D721Med (cell line): ENCODE measurements at regions not wholly inside any gene's neighbourhood (a gene's known extent, or its start where the extent isn't known, plus 50 kb on each side); places are given as distances from the start of the nearest gene placed in this dataset.

Experiments
- DNase-seq: peaks from one replicate; pipeline ENCODE4 v3.0.0; 2011; ENCODE audit warnings: low spot score; ENCODE audit not compliant: insufficient read length
- FAIRE-seq: peaks from 2 replicates; lab custom pipeline; 2011; peaks lifted over from hg19 to GRCh38; lab: Jason Lieb, UNC
- CTCF ChIP-seq: IDR thresholded peaks from 2 replicates; pipeline ENCODE4 v1.5.1; 2012; ENCODE audit warnings: mild to moderate bottlenecking, control low read depth; ENCODE audit not compliant: insufficient read depth; ENCODE audit errors: missing control alignments

GRCh38 chr13:23947893-23948292 is 50.6 kb upstream of the C1QTNF9B start:
- DNase-seq (no peak), FAIRE-seq (no peak)
- TF ChIP-seq CTCF, result no peak

GRCh38 chr13:23949200-23949599 is 51.9 kb upstream of the C1QTNF9B start:
- no peak for TF ChIP-seq CTCF
- FAIRE-seq (no peak), DNase-seq (no peak)

GRCh38 chr13:23949736-23950135 is 52.4 kb upstream of the C1QTNF9B start:
- DNase-seq, result no peak
- TF ChIP-seq CTCF, result no peak

GRCh38 chr13:23950736-23951510 is 53.6 kb upstream of the C1QTNF9B start:
- FAIRE-seq (no peak), DNase-seq (no peak)
- TF ChIP-seq CTCF, result no peak

More at GRCh38 chr13:23949736-23950135, 52.4 kb upstream of the C1QTNF9B start:
- FAIRE-seq, result no peak

GRCh38 chr13:23952796-23953195 is 55.5 kb upstream of the C1QTNF9B start:
- FAIRE-seq, result no peak
- DNase-seq, result no peak
- TF ChIP-seq CTCF, result no peak

GRCh38 chr13:23953860-23954512 is 56.7 kb upstream of the C1QTNF9B start:
- no peak for TF ChIP-seq CTCF
- DNase-seq (no peak), FAIRE-seq (no peak)

- no peak for TF ChIP-seq CTCF
- FAIRE-seq (no peak), DNase-seq (no peak)
Measured at GRCh38 chr13:23955064-23955463, 57.8 kb upstream of the C1QTNF9B start.
